NT2/D1 (cell line): ENCODE measurements at regions not wholly inside any gene's neighbourhood (a gene's known extent, or its start where the extent isn't known, plus 50 kb on each side); places are given as distances from the start of the nearest gene placed in this dataset.

ENCODE experiments used
- DNase-seq: peaks from one replicate; pipeline ENCODE4 v3.0.0-alpha.2; 2011; ENCODE audit warnings: low read depth, low spot score
- H3K27me3 ChIP-seq: 2 replicates; pipeline ENCODE4 v1.6.0; 2011; ENCODE audit warnings: mild to moderate bottlenecking; ENCODE audit not compliant: insufficient read length, insufficient read depth
- H3K36me3 ChIP-seq: 2 replicates; pipeline ENCODE4 v1.6.1; 2011; ENCODE audit warnings: mild to moderate bottlenecking, low read length, mixed read lengths; ENCODE audit not compliant: insufficient read depth, insufficient read length
- H3K4me1 ChIP-seq: 2 replicates; pipeline ENCODE4 v1.5.1; 2011; ENCODE audit not compliant: insufficient read depth, insufficient read length
- H3K4me3 ChIP-seq: 2 replicates; pipeline ENCODE4 v1.5.1; 2011; ENCODE audit warnings: low read depth; ENCODE audit not compliant: insufficient read length
- H3K9ac ChIP-seq: 2 replicates; pipeline ENCODE4 v1.6.0; 2011; ENCODE audit warnings: low read depth; ENCODE audit not compliant: insufficient read length
- H3K9me3 ChIP-seq: 2 replicates; pipeline ENCODE4 v1.5.1; 2011; ENCODE audit warnings: mild to moderate bottlenecking, low read length; ENCODE audit not compliant: insufficient read depth
- SUZ12 ChIP-seq: IDR thresholded peaks from 2 replicates; pipeline ENCODE4 v1.6.1; 2011; ENCODE audit not compliant: insufficient read length, insufficient read depth; ENCODE audit errors: extremely low read depth
- YY1 ChIP-seq: IDR thresholded peaks from 2 replicates; pipeline ENCODE4 v1.6.1; 2011; ENCODE audit not compliant: insufficient read length, insufficient read depth
- ZNF274 ChIP-seq: IDR thresholded peaks from 2 replicates; pipeline ENCODE4 v1.6.1; 2011; ENCODE audit warnings: mild to moderate bottlenecking, low read depth, low read length

DNA sequence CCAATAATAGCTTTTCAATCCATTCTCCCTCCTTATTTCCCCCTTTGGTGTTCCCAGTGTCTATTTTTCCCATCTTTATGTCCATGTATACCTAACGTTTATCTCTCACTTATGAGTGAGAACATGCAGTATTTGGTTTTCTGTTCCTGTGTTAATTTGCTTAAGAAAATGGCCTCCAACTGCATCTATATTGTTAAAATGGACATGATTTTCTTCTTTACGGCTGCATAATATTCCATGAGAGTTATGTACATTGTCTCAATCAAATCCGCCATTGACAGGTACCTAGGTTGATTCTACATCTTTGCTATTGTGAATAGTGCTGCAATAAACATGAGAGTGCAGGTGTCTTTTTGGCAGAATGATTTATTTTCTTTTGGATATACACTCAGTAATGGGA lies 126.7 kb downstream of the CTH start:
- no peak for TF ChIP-seq SUZ12
- no peaks in the 10 kb centered on the region for H3K4me1 ChIP-seq
- H3K36me3 ChIP-seq, result no peaks in the 10 kb centered on the region
- H3K27me3 ChIP-seq, result no peaks in the 10 kb centered on the region
- DNase-seq, result no peak
- no peaks in the 10 kb centered on the region for H3K9me3 ChIP-seq
- no peak overlapping the region for H3K9ac ChIP-seq
- H3K4me3 ChIP-seq, result no peak overlapping the region

DNA sequence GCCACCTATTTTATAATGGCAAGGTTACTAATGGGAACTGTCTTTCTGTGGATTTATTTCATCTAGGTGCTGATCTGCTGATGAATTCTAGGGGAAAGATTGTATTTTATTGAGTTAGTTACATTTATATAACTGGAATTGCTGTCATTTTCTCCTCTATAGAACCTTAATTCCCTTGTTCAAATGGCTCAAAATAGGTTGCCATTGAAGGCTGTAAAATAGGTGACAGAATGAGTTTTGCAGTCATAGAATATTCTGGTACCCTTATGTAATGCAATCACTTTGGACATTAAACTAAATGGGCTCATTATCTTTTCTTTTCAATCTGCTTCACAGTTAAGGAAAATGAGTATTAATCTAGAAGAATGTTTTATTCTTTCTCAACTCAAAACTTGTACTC lies 131.0 kb downstream of the CTH start:
- no peak overlapping the region for H3K9ac ChIP-seq
- H3K4me1 ChIP-seq, result no peaks in the 10 kb centered on the region
- TF ChIP-seq SUZ12 (no peak), YY1 (no peak), ZNF274 (no peak)
- no peaks in the 10 kb centered on the region for H3K27me3 ChIP-seq
- H3K36me3 ChIP-seq, result no peaks in the 10 kb centered on the region
- no peak overlapping the region for H3K4me3 ChIP-seq
- DNase-seq, result no peak
- H3K9me3 ChIP-seq, result no peaks in the 10 kb centered on the region

DNA sequence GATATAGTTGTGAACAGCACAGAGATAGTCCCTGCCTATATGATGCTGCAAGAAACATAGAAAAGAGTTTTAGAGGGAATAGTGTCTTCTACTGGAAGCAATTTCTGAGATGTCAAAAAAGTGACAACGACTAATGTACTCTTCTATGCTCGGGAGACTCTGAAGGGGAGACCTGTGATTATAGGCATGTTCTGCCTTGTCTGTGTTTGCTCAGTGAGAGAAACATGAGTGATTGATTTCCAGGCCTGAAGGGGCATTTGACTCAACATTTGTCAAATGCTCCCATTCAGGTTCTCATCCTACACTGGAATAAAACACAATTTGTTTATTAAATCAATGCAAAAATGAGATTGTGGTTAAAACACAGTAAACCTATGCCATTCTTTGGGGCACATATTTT lies 131.8 kb downstream of the CTH start:
- Histone ChIP-seq H3K4me1 (no peaks in the 10 kb centered on the region), H3K4me3 (no peak overlapping the region), H3K9ac (no peak overlapping the region), H3K9me3 (no peaks in the 10 kb centered on the region), H3K27me3 (no peaks in the 10 kb centered on the region), H3K36me3 (no peaks in the 10 kb centered on the region)
- no peak for DNase-seq
- no peak for TF ChIP-seq SUZ12
- TF ChIP-seq YY1, result no peak

DNA sequence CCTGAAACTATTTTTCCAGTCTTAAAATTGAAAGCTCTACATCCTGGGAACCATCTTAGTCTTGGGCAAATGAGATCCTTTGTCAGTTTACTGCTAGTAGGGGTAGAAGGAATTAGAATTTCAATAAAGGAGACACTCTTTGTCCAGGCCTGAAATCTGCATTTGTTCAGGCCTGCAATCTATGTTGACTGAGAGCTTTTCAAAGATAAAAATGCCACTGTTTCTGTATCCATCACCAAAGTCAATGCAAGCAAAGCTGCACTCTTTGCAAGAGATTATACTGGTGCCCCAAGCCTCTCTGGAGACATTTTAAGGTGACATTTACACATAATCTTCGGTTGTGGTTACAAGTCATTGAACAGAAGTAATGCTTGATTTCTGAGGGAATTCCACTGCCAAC lies 135.7 kb downstream of the CTH start:
- Histone ChIP-seq H3K36me3 (no peaks in the 10 kb centered on the region), H3K27me3 (no peaks in the 10 kb centered on the region), H3K9ac (no peak overlapping the region), H3K9me3 (no peaks in the 10 kb centered on the region), H3K4me1 (no peaks in the 10 kb centered on the region), H3K4me3 (no peak overlapping the region)
- peak; percentile 54 for DNase-seq
- TF ChIP-seq SUZ12 (no peak), YY1 (no peak), ZNF274 (no peak)

DNA sequence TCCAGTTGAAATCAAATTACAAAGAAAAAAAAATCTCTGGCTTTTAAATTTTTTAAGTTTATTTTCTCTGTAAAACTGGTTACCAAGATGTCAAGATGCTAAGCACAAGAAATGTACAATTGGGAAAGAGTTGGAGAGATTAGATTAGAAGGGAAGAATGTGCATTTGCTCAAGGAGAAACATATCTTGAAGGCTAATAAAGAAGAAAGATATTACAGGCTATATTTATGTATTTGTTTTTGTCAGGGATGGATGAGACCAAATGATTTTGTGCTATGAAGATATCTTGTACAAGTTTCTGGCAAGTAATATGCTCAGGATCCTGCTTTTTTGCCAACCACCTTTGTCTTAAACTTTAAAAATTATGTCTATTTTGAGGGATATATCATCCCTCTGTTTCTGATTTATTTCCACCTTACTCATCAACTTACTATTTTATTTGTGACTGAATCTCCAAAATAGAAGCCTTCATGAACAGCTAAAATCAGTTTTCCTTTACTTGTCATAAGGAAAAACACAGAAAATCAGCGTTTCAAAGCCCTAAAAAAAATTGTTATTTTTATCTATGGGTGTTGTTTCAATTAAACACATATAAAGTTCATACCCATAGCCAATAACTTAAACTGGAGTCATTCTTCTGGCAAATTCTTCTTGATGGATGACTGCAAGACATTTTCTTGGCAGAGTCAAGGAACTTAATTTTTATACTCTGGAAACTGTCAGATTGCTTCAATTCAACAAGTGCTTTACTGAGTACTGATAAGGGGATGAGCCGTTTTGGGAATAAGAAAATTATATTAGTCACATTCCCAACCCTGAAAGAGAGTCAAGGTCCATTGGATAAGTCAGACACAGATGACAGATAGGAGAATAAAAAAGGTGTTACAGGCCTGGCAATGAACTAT lies 141.8 kb downstream of the CTH start:
- DNase-seq, result no peak
- no peak overlapping the region for H3K4me3 ChIP-seq
- H3K4me1 ChIP-seq, result peaks cover 2% of the 10 kb centered on the region
- no peaks in the 10 kb centered on the region for H3K36me3 ChIP-seq
- no peak overlapping the region for H3K9ac ChIP-seq
- H3K27me3 ChIP-seq, result no peaks in the 10 kb centered on the region
- no peak for TF ChIP-seq SUZ12
- TF ChIP-seq ZNF274, result no peak
- TF ChIP-seq YY1, result no peak
- H3K9me3 ChIP-seq, result no peaks in the 10 kb centered on the region

DNA sequence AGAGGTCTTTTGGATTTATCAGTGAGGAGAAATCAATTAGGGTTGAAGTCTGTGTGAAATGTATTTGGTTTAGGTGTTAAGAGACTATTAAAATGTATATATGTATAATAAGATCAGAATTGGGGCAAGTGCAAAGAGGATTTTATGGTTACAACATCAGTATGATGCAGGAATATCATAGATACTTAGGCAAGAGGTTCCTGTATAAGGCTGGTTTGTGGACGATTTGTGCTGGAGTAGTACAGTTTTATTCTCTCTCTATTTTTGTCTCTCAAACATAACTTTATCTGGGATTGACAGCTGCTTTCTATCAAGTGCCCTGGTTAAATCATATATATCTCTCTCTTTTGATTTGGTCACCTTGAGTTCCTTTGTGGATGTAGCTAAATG lies 142.5 kb downstream of the CTH start:
- TF ChIP-seq YY1 (no peak), SUZ12 (no peak), ZNF274 (no peak)
- Histone ChIP-seq H3K9me3 (no peaks in the 10 kb centered on the region), H3K36me3 (no peaks in the 10 kb centered on the region), H3K9ac (no peak overlapping the region), H3K4me3 (no peak overlapping the region), H3K27me3 (no peaks in the 10 kb centered on the region), H3K4me1 (peaks cover 2% of the 10 kb centered on the region)
- no peak for DNase-seq

DNA sequence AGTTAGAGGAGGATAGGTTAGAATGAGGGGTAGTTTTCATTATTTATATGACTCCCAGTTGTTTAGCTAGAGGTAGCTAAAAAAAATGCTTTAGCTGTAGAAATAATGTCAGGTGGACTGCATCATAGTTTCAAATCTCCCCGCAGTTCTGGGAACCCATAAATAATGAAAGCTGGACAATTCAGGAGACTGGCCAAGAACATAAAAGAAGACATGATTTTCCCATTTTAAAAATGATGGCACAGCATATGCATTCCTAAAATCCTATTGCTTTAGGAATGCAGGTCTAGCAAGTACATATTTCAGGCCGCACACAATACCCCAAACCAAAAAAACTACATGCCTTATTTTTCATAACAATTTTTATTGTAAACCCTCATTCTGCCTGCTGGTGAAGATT lies 143.3 kb downstream of the CTH start:
- Histone ChIP-seq H3K4me3 (no peak overlapping the region), H3K4me1 (peaks cover 2% of the 10 kb centered on the region), H3K36me3 (no peaks in the 10 kb centered on the region), H3K27me3 (no peaks in the 10 kb centered on the region), H3K9me3 (no peaks in the 10 kb centered on the region), H3K9ac (no peak overlapping the region)
- TF ChIP-seq ZNF274 (no peak), YY1 (no peak), SUZ12 (no peak)
- DNase-seq, result no peak

DNA sequence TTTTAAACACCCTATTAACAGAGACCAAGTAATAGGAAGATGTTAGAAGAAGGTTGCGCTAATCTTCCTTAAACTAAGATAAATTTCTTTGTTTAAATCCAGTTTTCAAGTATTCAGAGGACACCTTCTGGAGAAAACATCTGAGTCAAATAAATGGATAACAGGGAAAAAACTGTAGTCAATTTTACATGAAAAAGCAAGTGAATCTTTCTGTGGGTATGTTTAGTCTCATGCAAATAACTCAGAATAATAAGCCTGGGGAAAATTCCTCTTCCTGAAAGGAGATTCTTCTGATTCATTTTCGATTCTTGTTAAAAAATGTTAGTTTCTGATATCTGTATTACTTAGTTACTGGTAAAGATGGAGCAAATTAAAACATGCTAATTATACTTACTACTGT lies 145.5 kb downstream of the CTH start:
- DNase-seq, result no peak
- H3K9ac ChIP-seq, result no peak overlapping the region
- no peaks in the 10 kb centered on the region for H3K36me3 ChIP-seq
- H3K9me3 ChIP-seq, result no peaks in the 10 kb centered on the region
- no peaks in the 10 kb centered on the region for H3K27me3 ChIP-seq
- no peak overlapping the region for H3K4me3 ChIP-seq
- TF ChIP-seq YY1, result no peak
- no peak for TF ChIP-seq ZNF274
- no peak for TF ChIP-seq SUZ12
- peaks cover 2% of the 10 kb centered on the region for H3K4me1 ChIP-seq
